SK-N-SH treated with all-trans-retinoic acid at 6 μM for 48 hours (cell line): ENCODE measurements at regions not wholly inside any gene's neighbourhood (a gene's known extent, or its start where the extent isn't known, plus 50 kb on each side); places are given as distances from the start of the nearest gene placed in this dataset.

Experiments
- ATAC-seq: fragments of 200-7000 bp; cut with Tn5 transposase; 3 replicates; pipeline ENCODE4 v1.9.1; 2020; ENCODE audit warnings: mild to moderate bottlenecking, moderate library complexity
- ARNTL ChIP-seq: fragments of 450-650 bp; formaldehyde crosslinking; IDR thresholded peaks from 2 replicates; pipeline ENCODE4 v1.5.0; 2020; ENCODE audit warnings: low read depth, mild to moderate bottlenecking, moderate library complexity, borderline replicate concordance
- BACH2 ChIP-seq: fragments of 250-450 bp; sonication (Bioruptor Pico); IDR thresholded peaks from 2 replicates; pipeline ENCODE4 v1.9.0; 2021; ENCODE audit warnings: mild to moderate bottlenecking, borderline replicate concordance
- CREB5 ChIP-seq: fragments of 250-450 bp; sonication (Bioruptor Pico); IDR thresholded peaks from 2 replicates; pipeline ENCODE4 v1.5.1; 2020; ENCODE audit warnings: low read depth, mild to moderate bottlenecking, moderate library complexity
- CSDC2 ChIP-seq: fragments of 250-450 bp; sonication (Bioruptor Pico); IDR thresholded peaks from 2 replicates; pipeline ENCODE4 v1.5.0; 2020; ENCODE audit warnings: mild to moderate bottlenecking, moderate library complexity
- ESRRG ChIP-seq: fragments of 250-450 bp; sonication (Bioruptor Pico); IDR thresholded peaks from 2 replicates; pipeline ENCODE4 v1.6.1; 2021; ENCODE audit warnings: mild to moderate bottlenecking
- ISL1 ChIP-seq: fragments of 250-450 bp; sonication (Bioruptor Pico); IDR thresholded peaks from 2 replicates; pipeline ENCODE4 v2.1.2; 2022; ENCODE audit warnings: mild to moderate bottlenecking, moderate library complexity
- OSR1 ChIP-seq: fragments of 250-450 bp; sonication (Bioruptor Pico); IDR thresholded peaks from 2 replicates; pipeline ENCODE4 v1.8.0; 2022; ENCODE audit warnings: moderate library complexity, mild to moderate bottlenecking, inconsistent platforms
- POU6F1 ChIP-seq: fragments of 250-450 bp; sonication (Bioruptor Pico); IDR thresholded peaks from 2 replicates; pipeline ENCODE4 v1.8.0; 2021; ENCODE audit warnings: low read depth, mild to moderate bottlenecking, moderate library complexity, borderline replicate concordance
- PPARA ChIP-seq: fragments of 250-450 bp; sonication (Bioruptor Pico); IDR thresholded peaks from 2 replicates; pipeline ENCODE4 v1.5.0; 2020; ENCODE audit warnings: mild to moderate bottlenecking, borderline replicate concordance
- RARB ChIP-seq: fragments of 250-450 bp; sonication (Bioruptor Pico); IDR thresholded peaks from 2 replicates; pipeline ENCODE4 v1.8.0; 2021; ENCODE audit warnings: mild to moderate bottlenecking, moderate library complexity
- SNAI2 ChIP-seq: fragments of 250-450 bp; sonication (Bioruptor Pico); IDR thresholded peaks from 2 replicates; pipeline ENCODE4 v1.5.0; 2020; ENCODE audit warnings: mild to moderate bottlenecking, moderate library complexity
- TCF4 ChIP-seq: fragments of 250-450 bp; sonication (Bioruptor Pico); IDR thresholded peaks from 2 replicates; pipeline ENCODE4 v1.8.0; 2021; ENCODE audit warnings: mild to moderate bottlenecking, moderate library complexity, borderline replicate concordance
- TOX ChIP-seq: fragments of 250-450 bp; sonication (Bioruptor Pico); IDR thresholded peaks from 2 replicates; pipeline ENCODE4 v1.8.0; 2021; ENCODE audit warnings: mild to moderate bottlenecking, moderate library complexity, borderline replicate concordance
- ZC3H10 ChIP-seq: fragments of 250-450 bp; sonication (Bioruptor Pico); IDR thresholded peaks from 2 replicates; pipeline ENCODE4 v1.5.1; 2021; ENCODE audit warnings: mild to moderate bottlenecking, moderate library complexity
- ZFP3 ChIP-seq: fragments of 250-450 bp; sonication (Bioruptor Pico); IDR thresholded peaks from 2 replicates; pipeline ENCODE4 v1.5.0; 2020; ENCODE audit warnings: mild to moderate bottlenecking, moderate library complexity
- ZFP30 ChIP-seq: fragments of 450-650 bp; formaldehyde crosslinking; IDR thresholded peaks from 2 replicates; pipeline ENCODE4 v1.5.0; 2022; ENCODE audit warnings: mild to moderate bottlenecking, moderate library complexity
- ZNF565 ChIP-seq: fragments of 450-650 bp; formaldehyde crosslinking; conservative IDR thresholded peaks from 2 replicates; pipeline ENCODE4 v1.5.0; 2020; ENCODE audit warnings: low read depth, mild to moderate bottlenecking, moderate library complexity
- ZNF70 ChIP-seq: fragments of 450-650 bp; formaldehyde crosslinking; IDR thresholded peaks from 2 replicates; pipeline ENCODE4 v1.5.0; 2020; ENCODE audit warnings: mild to moderate bottlenecking, moderate library complexity
- ZNF8 ChIP-seq: fragments of 450-650 bp; formaldehyde crosslinking; IDR thresholded peaks from 2 replicates; pipeline ENCODE4 v1.5.0; 2020; ENCODE audit warnings: mild to moderate bottlenecking, moderate library complexity
- TF ChIP-seq, protein P1 (sequence below): fragments of 250-450 bp; sonication (Bioruptor Pico); IDR thresholded peaks from 2 replicates; pipeline ENCODE4 v1.5.0; 2020; ENCODE audit warnings: mild to moderate bottlenecking, moderate library complexity
- TF ChIP-seq, protein P2 (sequence below): fragments of 250-450 bp; sonication (Bioruptor Pico); IDR thresholded peaks from 2 replicates; pipeline ENCODE4 v1.5.1; 2021; ENCODE audit warnings: mild to moderate bottlenecking, moderate library complexity
- TF ChIP-seq, protein P3 (sequence below): fragments of 250-450 bp; sonication (Bioruptor Pico); IDR thresholded peaks from 2 replicates; pipeline ENCODE4 v1.8.0; 2020; ENCODE audit warnings: mild to moderate bottlenecking, moderate library complexity, borderline replicate concordance

GRCh38 chr3:73141525-73141924, 80.1 kb downstream of the EBLN2 start:
- TF ChIP-seq POU6F1 (CRISPR knock-in tag), result no peak
- TF ChIP-seq ZNF70 (CRISPR knock-in tag), result no peak
- no peak for TF ChIP-seq ZNF8 (CRISPR knock-in tag)
- TF ChIP-seq, protein P1, sequence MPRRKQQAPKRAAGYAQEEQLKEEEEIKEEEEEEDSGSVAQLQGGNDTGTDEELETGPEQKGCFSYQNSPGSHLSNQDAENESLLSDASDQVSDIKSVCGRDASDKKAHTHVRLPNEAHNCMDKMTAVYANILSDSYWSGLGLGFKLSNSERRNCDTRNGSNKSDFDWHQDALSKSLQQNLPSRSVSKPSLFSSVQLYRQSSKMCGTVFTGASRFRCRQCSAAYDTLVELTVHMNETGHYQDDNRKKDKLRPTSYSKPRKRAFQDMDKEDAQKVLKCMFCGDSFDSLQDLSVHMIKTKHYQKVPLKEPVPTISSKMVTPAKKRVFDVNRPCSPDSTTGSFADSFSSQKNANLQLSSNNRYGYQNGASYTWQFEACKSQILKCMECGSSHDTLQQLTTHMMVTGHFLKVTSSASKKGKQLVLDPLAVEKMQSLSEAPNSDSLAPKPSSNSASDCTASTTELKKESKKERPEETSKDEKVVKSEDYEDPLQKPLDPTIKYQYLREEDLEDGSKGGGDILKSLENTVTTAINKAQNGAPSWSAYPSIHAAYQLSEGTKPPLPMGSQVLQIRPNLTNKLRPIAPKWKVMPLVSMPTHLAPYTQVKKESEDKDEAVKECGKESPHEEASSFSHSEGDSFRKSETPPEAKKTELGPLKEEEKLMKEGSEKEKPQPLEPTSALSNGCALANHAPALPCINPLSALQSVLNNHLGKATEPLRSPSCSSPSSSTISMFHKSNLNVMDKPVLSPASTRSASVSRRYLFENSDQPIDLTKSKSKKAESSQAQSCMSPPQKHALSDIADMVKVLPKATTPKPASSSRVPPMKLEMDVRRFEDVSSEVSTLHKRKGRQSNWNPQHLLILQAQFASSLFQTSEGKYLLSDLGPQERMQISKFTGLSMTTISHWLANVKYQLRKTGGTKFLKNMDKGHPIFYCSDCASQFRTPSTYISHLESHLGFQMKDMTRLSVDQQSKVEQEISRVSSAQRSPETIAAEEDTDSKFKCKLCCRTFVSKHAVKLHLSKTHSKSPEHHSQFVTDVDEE (CRISPR knock-in tag), result no peak
- TF ChIP-seq TOX (CRISPR knock-in tag), result no peak
- no peak for TF ChIP-seq OSR1 (CRISPR knock-in tag)
- no peak for TF ChIP-seq BACH2 (CRISPR knock-in tag)
- no peak for TF ChIP-seq ARNTL (CRISPR knock-in tag)
- no peak for TF ChIP-seq CREB5 (CRISPR knock-in tag)
- no peak for TF ChIP-seq ZFP3 (CRISPR knock-in tag)
- no peak for TF ChIP-seq ZC3H10
- TF ChIP-seq ISL1 (CRISPR knock-in tag), result no peak

GRCh38 chr3:73143401-73143800, 81.9 kb downstream of the EBLN2 start:
- ATAC-seq, result 0 out of 3 replicates have a peak, but pooled peaks have one; percentile 16
- TF ChIP-seq ARNTL (CRISPR knock-in tag) (no peak), ZNF70 (CRISPR knock-in tag) (no peak), TOX (CRISPR knock-in tag) (no peak), ZFP3 (CRISPR knock-in tag) (no peak), SNAI2 (CRISPR knock-in tag) (no peak), BACH2 (CRISPR knock-in tag) (no peak), ZNF8 (CRISPR knock-in tag) (no peak), ZNF565 (CRISPR knock-in tag) (no peak), TCF4 (CRISPR knock-in tag) (no peak), ZFP30 (CRISPR knock-in tag) (no peak), ZC3H10 (no peak), CREB5 (CRISPR knock-in tag) (no peak), ESRRG (CRISPR knock-in tag) (no peak), RARB (CRISPR knock-in tag) (no peak), CSDC2 (CRISPR knock-in tag) (no peak), PPARA (CRISPR knock-in tag) (no peak), OSR1 (CRISPR knock-in tag) (no peak)
- TF ChIP-seq, protein P2, sequence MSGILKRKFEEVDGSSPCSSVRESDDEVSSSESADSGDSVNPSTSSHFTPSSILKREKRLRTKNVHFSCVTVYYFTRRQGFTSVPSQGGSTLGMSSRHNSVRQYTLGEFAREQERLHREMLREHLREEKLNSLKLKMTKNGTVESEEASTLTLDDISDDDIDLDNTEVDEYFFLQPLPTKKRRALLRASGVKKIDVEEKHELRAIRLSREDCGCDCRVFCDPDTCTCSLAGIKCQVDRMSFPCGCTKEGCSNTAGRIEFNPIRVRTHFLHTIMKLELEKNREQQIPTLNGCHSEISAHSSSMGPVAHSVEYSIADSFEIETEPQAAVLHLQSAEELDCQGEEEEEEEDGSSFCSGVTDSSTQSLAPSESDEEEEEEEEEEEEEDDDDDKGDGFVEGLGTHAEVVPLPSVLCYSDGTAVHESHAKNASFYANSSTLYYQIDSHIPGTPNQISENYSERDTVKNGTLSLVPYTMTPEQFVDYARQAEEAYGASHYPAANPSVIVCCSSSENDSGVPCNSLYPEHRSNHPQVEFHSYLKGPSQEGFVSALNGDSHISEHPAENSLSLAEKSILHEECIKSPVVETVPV (CRISPR knock-in tag), result no peak
- TF ChIP-seq, protein P3, sequence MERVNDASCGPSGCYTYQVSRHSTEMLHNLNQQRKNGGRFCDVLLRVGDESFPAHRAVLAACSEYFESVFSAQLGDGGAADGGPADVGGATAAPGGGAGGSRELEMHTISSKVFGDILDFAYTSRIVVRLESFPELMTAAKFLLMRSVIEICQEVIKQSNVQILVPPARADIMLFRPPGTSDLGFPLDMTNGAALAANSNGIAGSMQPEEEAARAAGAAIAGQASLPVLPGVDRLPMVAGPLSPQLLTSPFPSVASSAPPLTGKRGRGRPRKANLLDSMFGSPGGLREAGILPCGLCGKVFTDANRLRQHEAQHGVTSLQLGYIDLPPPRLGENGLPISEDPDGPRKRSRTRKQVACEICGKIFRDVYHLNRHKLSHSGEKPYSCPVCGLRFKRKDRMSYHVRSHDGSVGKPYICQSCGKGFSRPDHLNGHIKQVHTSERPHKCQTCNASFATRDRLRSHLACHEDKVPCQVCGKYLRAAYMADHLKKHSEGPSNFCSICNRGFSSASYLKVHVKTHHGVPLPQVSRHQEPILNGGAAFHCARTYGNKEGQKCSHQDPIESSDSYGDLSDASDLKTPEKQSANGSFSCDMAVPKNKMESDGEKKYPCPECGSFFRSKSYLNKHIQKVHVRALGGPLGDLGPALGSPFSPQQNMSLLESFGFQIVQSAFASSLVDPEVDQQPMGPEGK (CRISPR knock-in tag), result no peak

More at GRCh38 chr3:73141525-73141924, 80.1 kb downstream of the EBLN2 start:
- no peak for ATAC-seq
